ENCODE measurements at regions not wholly inside any gene's neighbourhood (a gene's known extent, or its start where the extent isn't known, plus 50 kb on each side); places are given as distances from the start of the nearest gene placed in this dataset.

- no peak for TF ChIP-seq CTCF (IDR thresholded peaks at IDR 0.05)
- no peak for TF ChIP-seq EP300 (IDR thresholded peaks at IDR 0.05)
- TF ChIP-seq POLR2A (IDR thresholded peaks at IDR 0.05) = no peak
Observed at GRCh38 chr7:124354201-124354600, 321.3 kb upstream of the TMEM229A start.
